K562 (cell line): ENCODE measurements at regions not wholly inside any gene's neighbourhood (a gene's known extent, or its start where the extent isn't known, plus 50 kb on each side); places are given as distances from the start of the nearest gene placed in this dataset.

Experiments
- BRCA1 ChIP-seq, 2 experiments: fragments of 450-650 bp in 1 of 2; sonication (generic) in 1 of 2; formaldehyde crosslinking in 1 of 2; IDR thresholded peaks; 2 replicates each; pipeline versions ENCODE4 v1.5.0 to v1.6.1; 2017 to 2020; ENCODE audit warnings: mild to moderate bottlenecking in 1 of 2, missing genetic modification reagents in 1 of 2
- CTCF ChIP-seq, 3 experiments: IDR thresholded peaks in 2 of 3; conservative IDR thresholded peaks in 1 of 3; 2 replicates each; pipeline ENCODE4 v1.5.1; 2011 to 2012; ENCODE audit warnings: low read length in 3 of 3, mild to moderate bottlenecking in 3 of 3, control low read depth in 2 of 3, improper control_type of control experiment in 1 of 3, inconsistent platforms in 1 of 3, low read depth in 1 of 3, mixed read lengths in 1 of 3, moderate library complexity in 1 of 3; ENCODE audit not compliant: insufficient read depth in 2 of 3
- POLR2AphosphoS5 ChIP-seq: IDR thresholded peaks from 2 replicates; pipeline ENCODE4 v1.6.1; 2011; ENCODE audit warnings: mild to moderate bottlenecking, low read depth, low read length, moderate library complexity; ENCODE audit not compliant: control insufficient read depth, insufficient read depth
- SETDB1 ChIP-seq: IDR thresholded peaks from one replicate; pipeline ENCODE4 v1.6.1; 2012; ENCODE audit warnings: low read length, control low read depth, inconsistent platforms
- TARDBP ChIP-seq: fragments of 450-650 bp; IDR thresholded peaks from 2 replicates; pipeline ENCODE4 v1.6.1; 2016
- TCF3 ChIP-seq: sonication (generic); formaldehyde crosslinking; IDR thresholded peaks from 2 replicates; pipeline ENCODE4 v1.4.0; 2020; ENCODE audit warnings: mild to moderate bottlenecking, missing genetic modification reagents

- TF ChIP-seq BRCA1 (IDR thresholded peaks at IDR 0.05) = no peak
- TF ChIP-seq BRCA1 (CRISPR knock-in tag; IDR thresholded peaks at IDR 0.05) = no peak
- no peak for TF ChIP-seq POLR2AphosphoS5
- no peak for TF ChIP-seq SETDB1
- TF ChIP-seq TCF3 (CRISPR knock-in tag) = no peak
- TF ChIP-seq CTCF (IDR thresholded peaks at IDR 0.05 in 2 of 3, conservative IDR thresholded peaks at IDR 0.05 in 1 of 3; ENCODE audit: insufficient read depth in 2 of 3, low read depth in 1 of 3, low read length in 3 of 3) = no peak
- no peak for TF ChIP-seq TARDBP
Measured at GRCh38 chr5:167921796-167922195, 369.6 kb upstream of the WWC1 start.
